GM12878 (cell line): ENCODE measurements at regions not wholly inside any gene's neighbourhood (a gene's known extent, or its start where the extent isn't known, plus 50 kb on each side); places are given as distances from the start of the nearest gene placed in this dataset.

ENCODE experiments used
- ATAC-seq: fragments of 200-7000 bp; cut with Tn5 transposase; 3 replicates; pipeline ENCODE4 v1.9.1; 2020; ENCODE audit warnings: mild to moderate bottlenecking, moderate library complexity
- BruUV-seq: library from RNA; stranded (reverse); fragments of 400-500 nt; replicated peaks from 2 replicates; lab custom pipeline; 2021; lab: Mats Ljungman, UMichigan
- CTCF ChIA-PET: fragments of 300-600 bp; sonication (Branson Sonifier 250); formaldehyde crosslinking; extraction: SDS; loops from one replicate; lab custom pipeline; 2021; ENCODE audit warnings: inconsistent platforms; lab: Yijun Ruan, JAX
- POLR2A ChIA-PET: fragments of 350-600 bp; formaldehyde crosslinking; extraction: SDS; loops from one replicate; lab custom pipeline; 2021; ENCODE audit warnings: inconsistent platforms; lab: Charles Lee
- RAD21 ChIA-PET: fragments of 300-600 bp; sonication (Branson Sonifier 250); formaldehyde crosslinking; loops from one replicate; lab custom pipeline; 2023; ENCODE audit warnings: antibody characterized with exemption; ENCODE audit not compliant: unreplicated experiment; lab: Charles Lee
- SMC1A ChIA-PET: fragments of 300-600 bp; sonication (Branson Sonifier 250); formaldehyde crosslinking; loops from one replicate; lab custom pipeline; 2023; ENCODE audit not compliant: unreplicated experiment, uncharacterized antibody; lab: Charles Lee
- DNase-seq: peaks from one replicate; pipeline ENCODE4 v3.0.0-alpha.2; 2011; ENCODE audit warnings: low read depth, low spot score
- FAIRE-seq: peaks from 3 replicates; lab custom pipeline; 2011; peaks lifted over from hg19 to GRCh38; lab: Jason Lieb, UNC
- H2AFZ ChIP-seq: 2 replicates; pipeline ENCODE4 v1.6.0; 2011; ENCODE audit warnings: low read depth, low read length, control low read depth; ENCODE audit not compliant: control insufficient read depth
- H3K27ac ChIP-seq: 2 replicates; pipeline ENCODE4 v1.5.1; 2011; ENCODE audit warnings: control low read depth; ENCODE audit not compliant: control insufficient read depth, insufficient read depth
- H3K27me3 ChIP-seq, 2 experiments: replicated peaks in 1 of 2; 2 replicates each; pipeline versions ENCODE4 v1.6.0 to v1.6.1; 2011; ENCODE audit warnings: low read length in 1 of 2; ENCODE audit not compliant: control insufficient read depth in 2 of 2, insufficient read depth in 2 of 2
- H3K36me3 ChIP-seq, 2 experiments: 2 replicates each; pipeline ENCODE4 v1.5.1; 2011; ENCODE audit warnings: low read length in 1 of 2; ENCODE audit not compliant: control insufficient read depth in 2 of 2, insufficient read depth in 2 of 2
- H3K4me1 ChIP-seq: 2 replicates; pipeline ENCODE4 v1.6.1; 2011; ENCODE audit warnings: mild to moderate bottlenecking, low read length, moderate library complexity, mixed read lengths; ENCODE audit not compliant: control insufficient read depth, insufficient read depth
- H3K4me2 ChIP-seq: 2 replicates; pipeline ENCODE4 v1.6.0; 2011; ENCODE audit warnings: control low read depth; ENCODE audit not compliant: control insufficient read depth, insufficient read depth
- H3K4me3 ChIP-seq: fragments of 200-600 bp; sonication (generic); 2 replicates; pipeline ENCODE4 v1.5.1; 2016
- H3K79me2 ChIP-seq: 2 replicates; pipeline ENCODE4 v1.6.0; 2011; ENCODE audit warnings: low read length; ENCODE audit not compliant: control insufficient read depth, insufficient read depth
- H3K9ac ChIP-seq: 2 replicates; pipeline ENCODE4 v1.8.0; 2011; ENCODE audit warnings: low read length, control low read depth, mixed read lengths; ENCODE audit not compliant: control insufficient read depth, insufficient read depth
- H3K9me3 ChIP-seq: replicated peaks from 3 replicates; pipeline ENCODE4 v1.5.1; 2011; ENCODE audit warnings: mild to moderate bottlenecking, low read length; ENCODE audit not compliant: control insufficient read depth, insufficient read depth
- H4K20me1 ChIP-seq: 2 replicates; pipeline ENCODE4 v1.6.0; 2011; ENCODE audit not compliant: control insufficient read depth, insufficient read depth
- ASH2L ChIP-seq: fragments of 300-600, 200-600 bp; sonication (generic); IDR thresholded peaks from 2 replicates; pipeline ENCODE4 v1.6.1; 2017; ENCODE audit warnings: low read depth, mild to moderate bottlenecking, borderline replicate concordance
- ATF3 ChIP-seq: IDR thresholded peaks from 2 replicates; pipeline ENCODE4 v1.6.1; 2011; ENCODE audit warnings: low read depth, mild to moderate bottlenecking, low read length, moderate library complexity, borderline replicate concordance; ENCODE audit errors: extremely low read depth
- BACH1 ChIP-seq: fragments of 450-650 bp; IDR thresholded peaks from 2 replicates; pipeline ENCODE4 v1.6.1; 2017; ENCODE audit warnings: mild to moderate bottlenecking, borderline replicate concordance
- BCL3 ChIP-seq: IDR thresholded peaks from 2 replicates; pipeline ENCODE4 v1.6.1; 2011; ENCODE audit warnings: borderline replicate concordance, low read depth, mild to moderate bottlenecking, moderate library complexity, low read length; ENCODE audit not compliant: insufficient read depth, poor library complexity, severe bottlenecking
- BMI1 ChIP-seq: fragments of 450-650 bp; IDR thresholded peaks from 2 replicates; pipeline ENCODE4 v1.6.1; 2016; ENCODE audit warnings: mild to moderate bottlenecking, moderate library complexity, borderline replicate concordance
- CEBPB ChIP-seq, 2 experiments: fragments of 150-350 bp in 1 of 2; IDR thresholded peaks; 2 replicates each; pipeline ENCODE4 v1.6.1; 2012 to 2014; ENCODE audit warnings: low read depth in 2 of 2, low read length in 2 of 2, borderline replicate concordance in 1 of 2, inconsistent platforms in 1 of 2
- JUNB ChIP-seq: IDR thresholded peaks from 2 replicates; pipeline ENCODE4 v1.6.1; 2016; ENCODE audit warnings: antibody characterized with exemption, mild to moderate bottlenecking
- MTA2 ChIP-seq: fragments of 450-650 bp; IDR thresholded peaks from 2 replicates; pipeline ENCODE4 v1.6.1; 2016; ENCODE audit warnings: low read depth, mild to moderate bottlenecking, moderate library complexity
- NFIC ChIP-seq: IDR thresholded peaks from 2 replicates; pipeline ENCODE4 v1.6.1; 2012; ENCODE audit warnings: low read depth, mild to moderate bottlenecking, inconsistent platforms, low read length, moderate library complexity
- NFYA ChIP-seq: IDR thresholded peaks from 2 replicates; pipeline ENCODE4 v1.6.1; 2011; ENCODE audit warnings: low read depth, mild to moderate bottlenecking, low read length, improper control_type of control experiment, borderline replicate concordance
- NR2C1 ChIP-seq: fragments of 450-650 bp; IDR thresholded peaks from 2 replicates; pipeline ENCODE4 v1.6.1; 2017; ENCODE audit warnings: antibody characterized with exemption, mild to moderate bottlenecking, moderate library complexity
- NRF1 ChIP-seq: conservative IDR thresholded peaks from 2 replicates; pipeline ENCODE4 v1.6.1; 2011; ENCODE audit warnings: mild to moderate bottlenecking, low read depth, low read length, improper control_type of control experiment
- RAD21 ChIP-seq: IDR thresholded peaks from 2 replicates; pipeline ENCODE4 v1.6.1; 2011; ENCODE audit warnings: mild to moderate bottlenecking, low read depth, low read length, moderate library complexity; ENCODE audit not compliant: insufficient read depth
- SIX5 ChIP-seq: IDR thresholded peaks from 2 replicates; pipeline ENCODE4 v1.6.1; 2011; ENCODE audit warnings: mild to moderate bottlenecking, low read depth, low read length, moderate library complexity; ENCODE audit not compliant: severe bottlenecking
- TCF3 ChIP-seq: IDR thresholded peaks from 2 replicates; pipeline ENCODE4 v1.6.1; 2012; ENCODE audit warnings: low read depth, mild to moderate bottlenecking, low read length, borderline replicate concordance; ENCODE audit not compliant: insufficient read depth
- WGBS: methylation state at CpG from one replicate; pipeline ENCODE4 v1.1.6; 2016; ENCODE audit warnings: low lambda C conversion rate; ENCODE audit not compliant: insufficient replicate concordance, insufficient coverage; ENCODE audit errors: missing lambda C conversion rate; 5-methylcytosine and 5-hydroxymethylcytosine counted together
- in situ Hi-C: fragments of 300-500 bp; cut with MboI; formaldehyde crosslinking; loops from 9 replicates; pipeline ENCODE4 v1.14.3; 2018; ENCODE audit warnings: mixed read lengths
- intact Hi-C: fragments of 100-400 bp; cut with micrococcal nuclease; formaldehyde crosslinking; loops from one replicate; pipeline ENCODE4 v1.14.2; 2022; ENCODE audit not compliant: unreplicated experiment
- TF ChIP-seq, protein P1 (sequence below): fragments of 450-650 bp; IDR thresholded peaks from 2 replicates; pipeline ENCODE4 v1.6.1; 2014; ENCODE audit warnings: mild to moderate bottlenecking
- TF ChIP-seq, protein P2 (sequence below): fragments of 450-650 bp; formaldehyde crosslinking; IDR thresholded peaks from 2 replicates; pipeline ENCODE4 v1.4.0; 2020; ENCODE audit warnings: mild to moderate bottlenecking, moderate library complexity

GRCh38 chr12:93317227-93317626, 60.5 kb upstream of the NUDT4 start:
- H3K4me1 ChIP-seq = no peaks in the 10 kb centered on the region
- no TSS peak for BruUV-seq
- in situ Hi-C loops (no loop called here), intact Hi-C loops (no loop called here)
- TF ChIP-seq, protein P1, sequence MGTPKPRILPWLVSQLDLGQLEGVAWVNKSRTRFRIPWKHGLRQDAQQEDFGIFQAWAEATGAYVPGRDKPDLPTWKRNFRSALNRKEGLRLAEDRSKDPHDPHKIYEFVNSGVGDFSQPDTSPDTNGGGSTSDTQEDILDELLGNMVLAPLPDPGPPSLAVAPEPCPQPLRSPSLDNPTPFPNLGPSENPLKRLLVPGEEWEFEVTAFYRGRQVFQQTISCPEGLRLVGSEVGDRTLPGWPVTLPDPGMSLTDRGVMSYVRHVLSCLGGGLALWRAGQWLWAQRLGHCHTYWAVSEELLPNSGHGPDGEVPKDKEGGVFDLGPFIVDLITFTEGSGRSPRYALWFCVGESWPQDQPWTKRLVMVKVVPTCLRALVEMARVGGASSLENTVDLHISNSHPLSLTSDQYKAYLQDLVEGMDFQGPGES = no peak
- TF ChIP-seq BACH1 (no peak), SIX5 (no peak), ATF3 (no peak), ASH2L (no peak), JUNB (no peak), MTA2 (no peak), CEBPB (IDR thresholded peaks at IDR 0.05; ENCODE audit: borderline replicate concordance in 1 of 2, low read depth in 2 of 2, low read length in 2 of 2) (no peak), NRF1 (no peak), BCL3 (no peak), NR2C1 (no peak), BMI1 (no peak), NFIC (no peak), TCF3 (no peak), RAD21 (no peak), NFYA (no peak)
- TF ChIP-seq, protein P2, sequence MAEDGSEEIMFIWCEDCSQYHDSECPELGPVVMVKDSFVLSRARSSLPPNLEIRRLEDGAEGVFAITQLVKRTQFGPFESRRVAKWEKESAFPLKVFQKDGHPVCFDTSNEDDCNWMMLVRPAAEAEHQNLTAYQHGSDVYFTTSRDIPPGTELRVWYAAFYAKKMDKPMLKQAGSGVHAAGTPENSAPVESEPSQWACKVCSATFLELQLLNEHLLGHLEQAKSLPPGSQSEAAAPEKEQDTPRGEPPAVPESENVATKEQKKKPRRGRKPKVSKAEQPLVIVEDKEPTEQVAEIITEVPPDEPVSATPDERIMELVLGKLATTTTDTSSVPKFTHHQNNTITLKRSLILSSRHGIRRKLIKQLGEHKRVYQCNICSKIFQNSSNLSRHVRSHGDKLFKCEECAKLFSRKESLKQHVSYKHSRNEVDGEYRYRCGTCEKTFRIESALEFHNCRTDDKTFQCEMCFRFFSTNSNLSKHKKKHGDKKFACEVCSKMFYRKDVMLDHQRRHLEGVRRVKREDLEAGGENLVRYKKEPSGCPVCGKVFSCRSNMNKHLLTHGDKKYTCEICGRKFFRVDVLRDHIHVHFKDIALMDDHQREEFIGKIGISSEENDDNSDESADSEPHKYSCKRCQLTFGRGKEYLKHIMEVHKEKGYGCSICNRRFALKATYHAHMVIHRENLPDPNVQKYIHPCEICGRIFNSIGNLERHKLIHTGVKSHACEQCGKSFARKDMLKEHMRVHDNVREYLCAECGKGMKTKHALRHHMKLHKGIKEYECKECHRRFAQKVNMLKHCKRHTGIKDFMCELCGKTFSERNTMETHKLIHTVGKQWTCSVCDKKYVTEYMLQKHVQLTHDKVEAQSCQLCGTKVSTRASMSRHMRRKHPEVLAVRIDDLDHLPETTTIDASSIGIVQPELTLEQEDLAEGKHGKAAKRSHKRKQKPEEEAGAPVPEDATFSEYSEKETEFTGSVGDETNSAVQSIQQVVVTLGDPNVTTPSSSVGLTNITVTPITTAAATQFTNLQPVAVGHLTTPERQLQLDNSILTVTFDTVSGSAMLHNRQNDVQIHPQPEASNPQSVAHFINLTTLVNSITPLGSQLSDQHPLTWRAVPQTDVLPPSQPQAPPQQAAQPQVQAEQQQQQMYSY (CRISPR knock-in tag) = no peak
- H3K9ac ChIP-seq = no peak overlapping the region
- ChIA-PET SMC1A (interaction anchor here (1.0 to 2.8 kb wide), 4 partner anchors 20 to 285 kb away, joined by 3 to 10 read pairs (median 4); no protein-coding TSS in a partner anchor), CTCF (interaction anchor here (0.5 to 1.8 kb wide), 7 partner anchors 29 to 329 kb away, joined by 3 to 4 read pairs (median 3); no protein-coding TSS in a partner anchor), POLR2A (interaction anchor here (0.5 to 0.7 kb wide), 2 partner anchors 21 to 65 kb away, joined by 3 read pairs; no protein-coding TSS in a partner anchor), RAD21 (interaction anchor here (1.5 kb wide), 1 partner anchor 178 kb away, joined by 3 read pairs; no protein-coding TSS in a partner anchor)
- no peaks in the 10 kb centered on the region for H4K20me1 ChIP-seq
- 65% methylated on average over 6 of the region's 6 CpGs for WGBS
- H3K79me2 ChIP-seq = no peaks in the 10 kb centered on the region
- H3K4me3 ChIP-seq = no peak overlapping the region
- ATAC-seq (no peak), FAIRE-seq (no peak), DNase-seq (no peak)
- H3K27ac ChIP-seq = no peak overlapping the region
- no peaks in the 10 kb centered on the region for H3K27me3 ChIP-seq
- H2AFZ ChIP-seq = no peak overlapping the region
- no peak overlapping the region for H3K4me2 ChIP-seq
- H3K36me3 ChIP-seq = no peaks in the 10 kb centered on the region
- H3K9me3 ChIP-seq = no peaks in the 10 kb centered on the region
